T-cell (primary cell): ENCODE measurements at regions not wholly inside any gene's neighbourhood (a gene's known extent, or its start where the extent isn't known, plus 50 kb on each side); places are given as distances from the start of the nearest gene placed in this dataset.
"Not testable (repeated sequence)": the region's sequence is repeated elsewhere in the genome, so short reads cannot be mapped to it uniquely, and the experiment has no call there.

Source experiments
- ATAC-seq, 4 experiments: fragments of 200-7000 bp in 3 of 4; fragments of 150-1000 bp in 1 of 4; cut with Tn5 transposase; replicated peaks in 1 of 4; 1 replicate in 3 of 4; 2 replicates in 1 of 4; pipeline ENCODE4 v1.10.0; 2021; ENCODE audit warnings: moderate library complexity in 3 of 4, mild to moderate bottlenecking in 2 of 4, moderate number of reproducible peaks in 1 of 4
- CTCF ChIA-PET, 2 donors: fragments of 300-600 bp; sonication (Branson Sonifier 250); formaldehyde crosslinking; loops; one replicate each; lab custom pipeline; 2022; ENCODE audit warnings: antibody characterized with exemption in 2 of 2; lab: Charles Lee
- POLR2A ChIA-PET, 2 donors: fragments of 300-600 bp; sonication (Branson Sonifier 250); formaldehyde crosslinking; loops; one replicate each; lab custom pipeline; 2022; ENCODE audit warnings: antibody characterized with exemption in 2 of 2; lab: Charles Lee
- DNase-seq, 35 experiments: peaks; one replicate each; pipeline versions ENCODE4 v3.0.0 to v3.0.0-alpha.2; 2013 to 2023
- H3K27ac ChIP-seq: one replicate; pipeline ENCODE4 v1.5.1; 2013; ENCODE audit warnings: low read length
- H3K27me3 ChIP-seq, 2 experiments: replicated peaks in 1 of 2; 1 replicate in 1 of 2; 2 replicates in 1 of 2; pipeline versions ENCODE4 v1.6.1 to v1.7.0; 2013; ENCODE audit warnings: low read length in 1 of 2, mixed read lengths in 1 of 2; ENCODE audit not compliant: control insufficient read depth in 2 of 2, insufficient read depth in 2 of 2; ENCODE audit errors: extremely low read depth in 1 of 2
- H3K36me3 ChIP-seq, 2 donors: 1 replicate in 1 of 2; 2 replicates in 1 of 2; pipeline versions ENCODE4 v1.6.1 to v1.7.0; 2013; ENCODE audit warnings: low read length in 1 of 2; ENCODE audit not compliant: control insufficient read depth in 2 of 2, insufficient read depth in 1 of 2; ENCODE audit errors: extremely low read depth in 1 of 2
- H3K4me1 ChIP-seq, 2 experiments: 1 replicate in 1 of 2; 2 replicates in 1 of 2; pipeline versions ENCODE4 v1.6.1 to v1.7.0; 2013; ENCODE audit warnings: low read length in 2 of 2, mixed read lengths in 1 of 2; ENCODE audit not compliant: insufficient read depth in 2 of 2, control insufficient read depth in 1 of 2; ENCODE audit errors: extremely low read depth in 1 of 2
- H3K4me3 ChIP-seq, 2 donors: 1 replicate in 1 of 2; 2 replicates in 1 of 2; pipeline versions ENCODE4 v1.5.1 to v1.7.0; 2013; ENCODE audit warnings: mild to moderate bottlenecking in 2 of 2, low read length in 1 of 2, moderate library complexity in 1 of 2; ENCODE audit not compliant: control insufficient read depth in 1 of 2; ENCODE audit errors: extremely low read depth in 1 of 2
- H3K9me3 ChIP-seq: 2 replicates; pipeline ENCODE4 v1.7.0; 2013
- H3K27ac Mint-ChIP-seq, 2 donors: one replicate each; pipeline ENCODE4 v1.8.0; 2020 to 2021; ENCODE audit warnings: mild to moderate bottlenecking in 2 of 2, mixed read lengths in 2 of 2
- H3K27me3 Mint-ChIP-seq, 2 donors: one replicate each; pipeline ENCODE4 v1.8.0; 2021 to 2022; ENCODE audit warnings: mixed read lengths in 2 of 2
- H3K36me3 Mint-ChIP-seq: one replicate; pipeline ENCODE4 v1.8.0; 2021; ENCODE audit warnings: mixed read lengths
- H3K4me1 Mint-ChIP-seq, 3 donors: one replicate each; pipeline ENCODE4 v1.8.0; 2020 to 2022; ENCODE audit warnings: mixed read lengths in 3 of 3, mild to moderate bottlenecking in 1 of 3
- H3K4me3 Mint-ChIP-seq, 3 donors: one replicate each; pipeline ENCODE4 v1.8.0; 2020 to 2022; ENCODE audit warnings: mild to moderate bottlenecking in 3 of 3, mixed read lengths in 3 of 3, moderate library complexity in 3 of 3
- H3K9me3 Mint-ChIP-seq, 3 donors: one replicate each; pipeline ENCODE4 v1.8.0; 2020 to 2022; ENCODE audit warnings: mixed read lengths in 3 of 3
- WGBS: methylation state at CpG from one replicate; pipeline ENCODE4 v1.1.5; 2013; ENCODE audit warnings: missing lambda C conversion rate; ENCODE audit not compliant: insufficient coverage; 5-methylcytosine and 5-hydroxymethylcytosine counted together

DNA sequence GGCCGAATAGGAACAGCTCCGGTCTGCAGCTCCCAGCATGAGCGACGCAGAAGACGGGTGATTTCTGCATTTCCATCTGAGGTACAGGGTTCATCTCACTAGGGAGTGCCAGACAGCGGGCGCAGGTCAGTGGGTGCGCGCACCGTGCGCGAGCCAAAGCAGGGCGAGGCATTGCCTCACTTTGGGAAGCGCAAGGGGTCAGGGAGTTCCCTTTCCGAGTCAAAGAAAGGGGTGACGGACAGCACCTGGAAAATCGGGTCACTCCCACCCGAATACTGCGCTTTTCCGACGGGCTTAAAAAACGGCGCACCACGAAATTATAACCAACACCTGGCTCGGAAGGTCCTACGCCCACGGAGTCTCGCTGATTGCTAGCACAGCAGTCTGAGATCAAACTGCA is 386.8 kb upstream of the SPHKAP start:
- H3K27ac Mint-ChIP-seq, CTCF ChIA-PET, H3K27ac ChIP-seq, H3K4me3 ChIP-seq, ATAC-seq, H3K27me3 Mint-ChIP-seq, H3K36me3 Mint-ChIP-seq, POLR2A ChIA-PET, H3K9me3 ChIP-seq, H3K4me1 ChIP-seq, DNase-seq, H3K36me3 ChIP-seq, H3K27me3 ChIP-seq, H3K4me1 Mint-ChIP-seq, H3K4me3 Mint-ChIP-seq: not testable (repeated sequence)
- WGBS: 90% methylated on average over 2 of the region's 28 CpGs
- peaks cover 0 to 13% (median 6%) of the 10 kb centered on the region in 3 donors for H3K9me3 Mint-ChIP-seq

DNA sequence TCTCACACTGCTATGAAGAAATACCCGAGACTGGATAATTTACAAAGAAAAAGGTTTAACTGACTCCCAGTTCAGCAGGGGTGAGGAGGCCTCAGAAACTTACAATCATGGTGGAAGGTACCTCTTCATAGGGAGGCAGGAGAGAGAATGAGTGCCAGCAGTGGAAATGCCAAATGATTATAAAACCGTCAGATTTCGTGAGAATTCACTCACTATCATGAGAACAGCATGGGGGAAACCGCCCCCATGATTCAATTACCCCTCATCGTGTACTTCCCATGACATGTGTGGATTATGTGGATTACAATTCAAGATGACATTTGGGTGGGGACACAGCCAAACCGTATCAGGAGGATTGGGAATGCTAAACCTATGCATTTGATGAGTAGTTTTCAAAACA is 380.3 kb upstream of the SPHKAP start:
- Histone ChIP-seq H3K4me3 (no peak overlapping the region), H3K36me3 (no peaks in the 10 kb centered on the region), H3K9me3 (no peaks in the 10 kb centered on the region), H3K4me1 (no peaks in the 10 kb centered on the region), H3K27me3 (no peaks in the 10 kb centered on the region), H3K27ac (no peak overlapping the region)
- Mint-ChIP-seq H3K27me3 (no peaks in the 10 kb centered on the region), H3K27ac (no peak overlapping the region), H3K4me1 (no peaks in the 10 kb centered on the region), H3K36me3 (no peaks in the 10 kb centered on the region), H3K4me3 (no peak overlapping the region), H3K9me3 (peaks cover 8 to 12% (median 11%) of the 10 kb centered on the region in 3 donors)
- DNase-seq (no peak), ATAC-seq (no peak)
- CTCF ChIA-PET: interaction anchor here in 1 of 2 donors (0.7 kb wide), 1 partner anchor 953 kb away, joined by 3 read pairs; no protein-coding TSS in a partner anchor
- POLR2A ChIA-PET: no interaction called here
- no CpG with 5 or more reads among the region's 6 CpGs for WGBS

DNA sequence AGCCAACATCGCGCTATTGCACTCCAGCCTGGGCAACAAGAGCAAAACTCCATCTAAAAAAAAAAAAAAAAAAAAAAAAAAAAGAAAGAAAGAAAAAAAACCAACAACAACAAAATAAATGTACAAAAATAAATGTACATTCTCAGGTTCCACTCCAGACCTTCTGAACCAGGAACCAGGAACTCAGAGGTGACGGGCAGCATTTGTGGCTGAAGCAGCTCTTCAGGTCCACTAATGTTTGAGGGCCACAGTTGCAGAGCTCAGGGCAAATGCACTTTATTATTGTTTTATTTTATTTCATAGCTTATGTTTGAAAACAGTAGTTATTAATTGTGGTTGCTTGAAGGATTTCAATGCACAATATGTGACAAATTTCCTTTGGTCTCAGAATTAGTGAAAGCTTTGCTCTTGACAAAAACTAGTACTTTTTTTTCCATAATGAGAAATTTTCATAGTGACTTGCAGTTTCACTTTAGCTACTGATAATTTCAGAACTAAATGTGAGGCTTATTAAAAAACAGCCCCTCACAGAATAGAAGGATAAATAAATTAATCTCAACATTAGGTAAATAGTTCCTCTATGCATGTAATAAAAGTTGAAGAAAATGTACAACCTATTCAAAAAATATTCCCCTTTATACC is 378.4 kb upstream of the SPHKAP start:
- Mint-ChIP-seq H3K36me3 (no peaks in the 10 kb centered on the region), H3K9me3 (peaks cover 3 to 10% (median 8%) of the 10 kb centered on the region in 3 donors), H3K27ac (no peak overlapping the region), H3K4me3 (no peak overlapping the region), H3K27me3 (no peaks in the 10 kb centered on the region), H3K4me1 (no peaks in the 10 kb centered on the region)
- POLR2A ChIA-PET: no interaction called here
- H3K9me3 ChIP-seq: no peaks in the 10 kb centered on the region
- CTCF ChIA-PET: interaction anchor here in 1 of 2 donors (0.7 kb wide), 1 partner anchor 91 kb away, joined by 3 read pairs; no protein-coding TSS in a partner anchor
- DNase-seq (no peak), ATAC-seq (no peak)
- WGBS: 100% methylated on average over 2 of the region's 3 CpGs
- H3K4me3 ChIP-seq: no peak overlapping the region
- no peaks in the 10 kb centered on the region for H3K27me3 ChIP-seq
- H3K4me1 ChIP-seq: no peaks in the 10 kb centered on the region
- H3K27ac ChIP-seq: no peak overlapping the region
- H3K36me3 ChIP-seq: no peaks in the 10 kb centered on the region

DNA sequence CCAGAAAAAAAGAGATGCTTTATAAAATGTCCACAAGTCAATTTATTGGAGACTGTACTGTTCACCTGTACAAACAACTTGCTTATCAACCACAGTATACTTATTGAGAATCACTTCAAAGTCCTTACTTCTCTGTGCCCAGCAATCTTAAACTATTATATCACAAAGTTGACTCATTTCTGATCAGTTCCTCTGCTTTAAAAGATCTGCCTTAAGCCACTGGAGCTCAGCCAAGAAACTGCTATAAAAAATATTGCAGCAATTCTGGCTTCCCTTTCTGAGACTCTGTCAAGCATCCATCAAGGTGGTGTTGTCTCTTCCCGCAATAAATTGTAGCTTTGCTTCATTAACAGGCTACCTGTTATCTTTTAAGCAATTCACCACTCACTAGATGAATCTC is 375.2 kb upstream of the SPHKAP start:
- no peaks in the 10 kb centered on the region for H3K4me1 Mint-ChIP-seq
- ATAC-seq: no peak
- POLR2A ChIA-PET: no interaction called here

GRCh38 chr2:228549441-228550007 is 368.0 kb upstream of the SPHKAP start:
- H3K27ac Mint-ChIP-seq: no peak overlapping the region
- H3K9me3 Mint-ChIP-seq: peaks cover 6 to 12% (median 10%) of the 10 kb centered on the region in 3 donors
- H3K4me3 Mint-ChIP-seq: no peak overlapping the region
- Histone ChIP-seq H3K4me1 (no peaks in the 10 kb centered on the region), H3K9me3 (peaks cover under 1% of the 10 kb centered on the region), H3K4me3 (no peak overlapping the region), H3K27me3 (no peaks in the 10 kb centered on the region), H3K36me3 (no peaks in the 10 kb centered on the region), H3K27ac (no peak overlapping the region)
- POLR2A ChIA-PET: no interaction called here
- H3K4me1 Mint-ChIP-seq: no peaks in the 10 kb centered on the region
- no peak for ATAC-seq
- CTCF ChIA-PET: no interaction called here
- DNase-seq: no peak
- no peaks in the 10 kb centered on the region for H3K36me3 Mint-ChIP-seq
- WGBS: 100% methylated on average over 1 of the region's 7 CpGs
- H3K27me3 Mint-ChIP-seq: no peaks in the 10 kb centered on the region

More for the DNA sequence above, 375.2 kb upstream of the SPHKAP start:
- Histone ChIP-seq H3K27ac (no peak overlapping the region), H3K9me3 (peaks cover 2% of the 10 kb centered on the region), H3K4me1 (no peaks in the 10 kb centered on the region), H3K27me3 (no peaks in the 10 kb centered on the region), H3K36me3 (no peaks in the 10 kb centered on the region), H3K4me3 (no peak overlapping the region)
- Mint-ChIP-seq H3K27ac (no peak overlapping the region), H3K27me3 (no peaks in the 10 kb centered on the region), H3K4me3 (no peak overlapping the region), H3K9me3 (peaks cover 3 to 8% (median 6%) of the 10 kb centered on the region in 3 donors), H3K36me3 (no peaks in the 10 kb centered on the region)
- no peak for DNase-seq
- WGBS: no CpG with 5 or more reads among the region's 1 CpG
- CTCF ChIA-PET: no interaction called here

- Histone ChIP-seq H3K4me1 (no peaks in the 10 kb centered on the region), H3K27me3 (no peaks in the 10 kb centered on the region), H3K9me3 (no peaks in the 10 kb centered on the region), H3K4me3 (no peak overlapping the region), H3K36me3 (no peaks in the 10 kb centered on the region), H3K27ac (no peak overlapping the region)
- no CpG with 5 or more reads among the region's 1 CpG for WGBS
- DNase-seq (no peak), ATAC-seq (no peak)
- Mint-ChIP-seq H3K27ac (no peak overlapping the region), H3K4me3 (no peak overlapping the region), H3K9me3 (peaks cover 6 to 13% (median 12%) of the 10 kb centered on the region in 3 donors), H3K27me3 (no peaks in the 10 kb centered on the region), H3K36me3 (no peaks in the 10 kb centered on the region), H3K4me1 (no peaks in the 10 kb centered on the region)
- POLR2A ChIA-PET: no interaction called here
- CTCF ChIA-PET: no interaction called here
Observed at GRCh38 chr2:228548230-228548629, 366.7 kb upstream of the SPHKAP start.
